ENCODE measurements at regions not wholly inside any gene's neighbourhood (a gene's known extent, or its start where the extent isn't known, plus 50 kb on each side); places are given as distances from the start of the nearest gene placed in this dataset.

DNA sequence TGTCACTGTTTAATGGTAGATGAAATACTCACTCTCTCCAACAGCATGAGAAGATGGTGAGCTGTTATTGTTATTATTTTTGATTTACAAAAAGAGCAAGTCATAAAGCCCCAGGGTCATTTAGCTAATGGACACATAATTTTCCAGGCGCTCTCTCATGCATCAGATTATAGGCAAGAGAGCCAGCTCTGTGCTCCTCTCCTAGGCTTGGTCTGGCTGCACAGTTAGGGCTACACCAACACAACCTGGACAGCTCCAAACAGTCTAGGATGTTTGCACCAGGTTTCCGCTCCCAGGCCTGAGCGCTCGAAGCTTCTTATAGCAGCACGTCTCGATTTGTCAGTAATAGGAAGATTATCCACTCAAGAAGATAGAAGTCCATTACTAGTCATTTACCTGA, 123.7 kb downstream of the FAM43A start:
- H3K27me3 ChIP-seq (ENCODE audit: control insufficient read depth in 1 of 2, insufficient read depth in 2 of 2, low read length in 2 of 2) = peaks cover 0 to 67% of the 10 kb centered on the region in 2 experiments; a peak in 4 of 5 replicates
- H3K4me3 ChIP-seq (replicated peaks in 1 of 3; ENCODE audit: insufficient read depth in 1 of 3, low read depth in 2 of 3, low read length in 3 of 3) = no peak overlapping the region
- H3K27ac ChIP-seq (ENCODE audit: extremely low read length, insufficient read depth, low read length) = no peak overlapping the region
- H3K4me2 ChIP-seq (ENCODE audit: low read depth, low read length) = no peak overlapping the region
- no TSS peak for BruUV-seq (replicated peaks)
- H3K79me2 ChIP-seq (ENCODE audit: insufficient read depth, low read length) = no peaks in the 10 kb centered on the region
- H3K36me3 ChIP-seq (replicated peaks in 1 of 2; ENCODE audit: control insufficient read depth in 1 of 2, insufficient read depth in 2 of 2, low read length in 2 of 2) = no peaks in the 10 kb centered on the region
- H3K9me3 ChIP-seq (ENCODE audit: low read length) = no peaks in the 10 kb centered on the region
- intact Hi-C loops (cut with micrococcal nuclease; ENCODE audit: unreplicated experiment) (no loop called here), in situ Hi-C loops (cut with HindIII; ENCODE audit: extremely low pct_ligation_motif_present, low pct_unique_long_range_greater_than_20kb) (no loop called here)
- CTCF ChIA-PET (ENCODE audit: low intra/inter-chr PET ratio, low total read pairs) = no interaction called here
- H3K9ac ChIP-seq (ENCODE audit: insufficient read depth, low read depth, low read length) = no peak overlapping the region
- ATAC-seq (no peak), FAIRE-seq (no peak), DNase-seq (ENCODE audit: low spot score) (no peak)
- WGBS (ENCODE audit: low lambda C conversion rate) = 42% methylated on average over 3 of the region's 6 CpGs
- POLR2A ChIA-PET = no interaction called here
- H3K4me1 ChIP-seq (ENCODE audit: insufficient read depth, low read length) = no peaks in the 10 kb centered on the region
- no peak overlapping the region for H2AFZ ChIP-seq (ENCODE audit: low read length)
- no peaks in the 10 kb centered on the region for H4K20me1 ChIP-seq (ENCODE audit: insufficient read depth, low read length)
- TF ChIP-seq, protein P1, sequence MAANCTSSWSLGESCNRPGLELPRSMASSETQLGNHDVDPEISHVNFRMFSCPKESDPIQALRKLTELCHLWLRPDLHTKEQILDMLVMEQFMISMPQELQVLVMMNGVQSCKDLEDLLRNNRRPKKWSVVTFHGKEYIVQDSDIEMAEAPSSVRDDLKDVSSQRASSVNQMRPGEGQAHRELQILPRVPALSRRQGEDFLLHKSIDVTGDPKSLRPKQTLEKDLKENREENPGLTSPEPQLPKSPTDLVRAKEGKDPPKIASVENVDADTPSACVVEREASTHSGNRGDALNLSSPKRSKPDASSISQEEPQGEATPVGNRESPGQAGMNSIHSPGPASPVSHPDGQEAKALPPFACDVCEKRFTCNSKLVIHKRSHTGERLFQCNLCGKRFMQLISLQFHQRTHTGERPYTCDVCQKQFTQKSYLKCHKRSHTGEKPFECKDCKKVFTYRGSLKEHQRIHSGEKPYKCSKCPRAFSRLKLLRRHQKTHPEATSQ (CRISPR knock-in tag; IDR thresholded peaks at IDR 0.05; ENCODE audit: borderline replicate concordance) = no peak
- no peak for TF ChIP-seq MTA3 (CRISPR knock-in tag; IDR thresholded peaks at IDR 0.05)
- TF ChIP-seq ZNF430 (CRISPR knock-in tag; IDR thresholded peaks at IDR 0.05) = no peak
- TF ChIP-seq, protein P2, sequence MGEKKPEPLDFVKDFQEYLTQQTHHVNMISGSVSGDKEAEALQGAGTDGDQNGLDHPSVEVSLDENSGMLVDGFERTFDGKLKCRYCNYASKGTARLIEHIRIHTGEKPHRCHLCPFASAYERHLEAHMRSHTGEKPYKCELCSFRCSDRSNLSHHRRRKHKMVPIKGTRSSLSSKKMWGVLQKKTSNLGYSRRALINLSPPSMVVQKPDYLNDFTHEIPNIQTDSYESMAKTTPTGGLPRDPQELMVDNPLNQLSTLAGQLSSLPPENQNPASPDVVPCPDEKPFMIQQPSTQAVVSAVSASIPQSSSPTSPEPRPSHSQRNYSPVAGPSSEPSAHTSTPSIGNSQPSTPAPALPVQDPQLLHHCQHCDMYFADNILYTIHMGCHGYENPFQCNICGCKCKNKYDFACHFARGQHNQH (CRISPR knock-in tag; IDR thresholded peaks at IDR 0.05) = no peak
- no peak for TF ChIP-seq SMC3 (IDR thresholded peaks at IDR 0.05; ENCODE audit: low read length)
- TF ChIP-seq ZNF781 (CRISPR knock-in tag; IDR thresholded peaks at IDR 0.05; ENCODE audit: borderline replicate concordance, not compliant biosample characterization) = no peak
- TF ChIP-seq, protein P3, sequence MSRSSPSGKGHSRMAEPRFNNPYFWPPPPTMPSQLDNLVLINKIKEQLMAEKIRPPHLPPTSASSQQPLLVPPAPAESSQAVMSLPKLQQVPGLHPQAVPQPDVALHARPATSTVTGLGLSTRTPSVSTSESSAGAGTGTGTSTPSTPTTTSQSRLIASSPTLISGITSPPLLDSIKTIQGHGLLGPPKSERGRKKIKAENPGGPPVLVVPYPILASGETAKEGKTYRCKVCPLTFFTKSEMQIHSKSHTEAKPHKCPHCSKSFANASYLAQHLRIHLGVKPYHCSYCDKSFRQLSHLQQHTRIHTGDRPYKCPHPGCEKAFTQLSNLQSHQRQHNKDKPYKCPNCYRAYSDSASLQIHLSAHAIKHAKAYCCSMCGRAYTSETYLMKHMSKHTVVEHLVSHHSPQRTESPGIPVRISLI (CRISPR knock-in tag; IDR thresholded peaks at IDR 0.05; ENCODE audit: borderline replicate concordance) = no peak
- no peak for TF ChIP-seq ZNF318 (CRISPR knock-in tag; IDR thresholded peaks at IDR 0.05)
- TF ChIP-seq, protein P4, sequence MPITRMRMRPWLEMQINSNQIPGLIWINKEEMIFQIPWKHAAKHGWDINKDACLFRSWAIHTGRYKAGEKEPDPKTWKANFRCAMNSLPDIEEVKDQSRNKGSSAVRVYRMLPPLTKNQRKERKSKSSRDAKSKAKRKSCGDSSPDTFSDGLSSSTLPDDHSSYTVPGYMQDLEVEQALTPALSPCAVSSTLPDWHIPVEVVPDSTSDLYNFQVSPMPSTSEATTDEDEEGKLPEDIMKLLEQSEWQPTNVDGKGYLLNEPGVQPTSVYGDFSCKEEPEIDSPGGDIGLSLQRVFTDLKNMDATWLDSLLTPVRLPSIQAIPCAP (CRISPR knock-in tag; IDR thresholded peaks at IDR 0.05; ENCODE audit: low read depth) = no peak
- no peak for TF ChIP-seq HNRNPL (IDR thresholded peaks at IDR 0.05; ENCODE audit: low read depth, low read length)
